MG63 (cell line): ENCODE measurements at regions not wholly inside any gene's neighbourhood (a gene's known extent, or its start where the extent isn't known, plus 50 kb on each side); places are given as distances from the start of the nearest gene placed in this dataset.

Experiments used
- DNase-seq: peaks from one replicate; pipeline ENCODE4 v3.0.0-alpha.2; 2020
- H3K27me3 ChIP-seq: fragments of 250-450 bp; sonication (Bioruptor Pico); 2 replicates; pipeline ENCODE4 v1.5.1; 2020; ENCODE audit warnings: mild to moderate bottlenecking, moderate library complexity
- H3K36me3 ChIP-seq: fragments of 250-450 bp; sonication (Bioruptor Pico); 2 replicates; pipeline ENCODE4 v1.5.1; 2020; ENCODE audit warnings: mild to moderate bottlenecking, moderate library complexity
- H3K4me3 ChIP-seq: fragments of 250-450 bp; sonication (Bioruptor Pico); 2 replicates; pipeline ENCODE4 v1.5.1; 2020; ENCODE audit warnings: mild to moderate bottlenecking, moderate library complexity
- H3K9me3 ChIP-seq: fragments of 250-450 bp; sonication (Bioruptor Pico); 2 replicates; pipeline ENCODE4 v1.5.1; 2020; ENCODE audit warnings: mild to moderate bottlenecking, moderate library complexity

- H3K27me3 ChIP-seq = no peaks in the 10 kb centered on the region
- no peak overlapping the region for H3K4me3 ChIP-seq
- DNase-seq = no peak
- no peaks in the 10 kb centered on the region for H3K9me3 ChIP-seq
- H3K36me3 ChIP-seq = no peaks in the 10 kb centered on the region
Observed at GRCh38 chr2:118219611-118220010, 131.3 kb downstream of the INSIG2 start.

- H3K4me3 ChIP-seq = no peak overlapping the region
Observed at GRCh38 chr2:118216224-118216623, 128.0 kb downstream of the INSIG2 start.

GRCh38 chr2:118209727-118210126 is 121.5 kb downstream of the INSIG2 start:
- Histone ChIP-seq H3K4me3 (no peak overlapping the region), H3K9me3 (no peaks in the 10 kb centered on the region; the same call in none of the 2 replicates), H3K36me3 (no peaks in the 10 kb centered on the region), H3K27me3 (no peaks in the 10 kb centered on the region)
- DNase-seq = no peak

More at GRCh38 chr2:118216224-118216623, 128.0 kb downstream of the INSIG2 start:
- no peak for DNase-seq
- no peaks in the 10 kb centered on the region for H3K27me3 ChIP-seq
- H3K36me3 ChIP-seq = no peaks in the 10 kb centered on the region
- no peaks in the 10 kb centered on the region; the same call in none of the 2 replicates for H3K9me3 ChIP-seq

DNA sequence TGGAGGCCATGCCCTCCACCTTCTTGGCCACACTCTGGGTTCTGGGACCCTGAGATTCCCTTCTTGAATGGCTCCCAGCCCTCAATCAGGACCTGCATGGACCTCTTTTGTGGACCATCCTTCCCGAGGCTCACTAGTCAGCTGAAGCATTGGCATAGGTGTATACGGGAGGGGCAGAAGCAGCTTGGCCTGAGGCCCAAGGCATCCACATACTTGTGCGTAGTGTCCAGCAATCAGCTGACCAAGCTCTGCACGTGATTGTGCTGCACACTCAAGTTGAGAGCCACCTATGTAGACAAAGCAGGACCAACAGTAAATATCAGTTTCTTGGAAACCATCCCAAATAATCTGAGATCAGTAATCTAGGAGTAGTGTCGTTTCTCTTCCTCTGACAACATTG is 119.6 kb downstream of the INSIG2 start:
- H3K4me3 ChIP-seq = no peak overlapping the region
- no peaks in the 10 kb centered on the region for H3K9me3 ChIP-seq
- no peaks in the 10 kb centered on the region for H3K36me3 ChIP-seq
- no peak for DNase-seq
- no peaks in the 10 kb centered on the region for H3K27me3 ChIP-seq

- Histone ChIP-seq H3K36me3 (no peaks in the 10 kb centered on the region), H3K27me3 (no peaks in the 10 kb centered on the region), H3K9me3 (no peaks in the 10 kb centered on the region), H3K4me3 (no peak overlapping the region)
- peak; percentile 45 for DNase-seq
Observed at GRCh38 chr2:118202707-118203303, 114.5 kb downstream of the INSIG2 start.

GRCh38 chr2:118198268-118198667 is 110.0 kb downstream of the INSIG2 start:
- no peak for DNase-seq
- H3K4me3 ChIP-seq = no peak overlapping the region
- H3K9me3 ChIP-seq = no peaks in the 10 kb centered on the region
- no peaks in the 10 kb centered on the region for H3K27me3 ChIP-seq
- H3K36me3 ChIP-seq = no peaks in the 10 kb centered on the region

DNA sequence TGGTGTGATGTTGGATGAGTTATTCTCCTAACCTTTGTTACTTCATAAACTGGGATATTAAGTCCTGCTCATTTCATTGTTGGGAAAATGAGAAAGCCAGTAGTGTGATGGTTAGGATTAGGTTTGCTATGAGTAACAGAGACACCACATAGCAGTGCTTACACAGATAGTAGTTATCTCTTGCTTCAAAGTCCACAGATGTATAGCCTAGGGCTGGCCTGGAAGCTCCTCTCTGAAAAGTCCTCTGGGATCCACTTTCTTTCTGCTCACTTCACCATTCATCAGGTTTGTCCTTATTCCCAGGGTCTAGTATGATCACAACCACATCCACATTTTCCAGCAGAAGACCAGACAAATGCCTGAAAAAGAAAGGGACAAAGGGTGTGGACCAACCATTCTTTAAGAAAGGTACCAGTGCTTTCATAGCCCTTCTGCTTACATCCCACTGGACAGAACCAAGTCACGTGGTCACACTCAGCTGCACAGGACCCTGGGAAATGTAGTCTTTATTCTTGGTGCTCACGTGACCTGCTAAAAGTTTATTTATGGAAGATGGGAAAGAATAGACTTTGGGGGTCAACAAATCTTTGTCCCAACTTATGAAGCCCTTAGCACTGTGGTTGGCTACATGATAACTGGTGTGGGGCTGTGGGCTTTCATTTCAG is 108.9 kb downstream of the INSIG2 start:
- no peaks in the 10 kb centered on the region for H3K36me3 ChIP-seq
- H3K4me3 ChIP-seq = no peak overlapping the region
- no peak for DNase-seq
- H3K9me3 ChIP-seq = no peaks in the 10 kb centered on the region
- no peaks in the 10 kb centered on the region for H3K27me3 ChIP-seq

GRCh38 chr2:118190474-118190873 is 102.2 kb downstream of the INSIG2 start:
- DNase-seq = no peak
- Histone ChIP-seq H3K4me3 (no peak overlapping the region), H3K36me3 (no peaks in the 10 kb centered on the region), H3K27me3 (no peaks in the 10 kb centered on the region), H3K9me3 (no peaks in the 10 kb centered on the region)

DNA sequence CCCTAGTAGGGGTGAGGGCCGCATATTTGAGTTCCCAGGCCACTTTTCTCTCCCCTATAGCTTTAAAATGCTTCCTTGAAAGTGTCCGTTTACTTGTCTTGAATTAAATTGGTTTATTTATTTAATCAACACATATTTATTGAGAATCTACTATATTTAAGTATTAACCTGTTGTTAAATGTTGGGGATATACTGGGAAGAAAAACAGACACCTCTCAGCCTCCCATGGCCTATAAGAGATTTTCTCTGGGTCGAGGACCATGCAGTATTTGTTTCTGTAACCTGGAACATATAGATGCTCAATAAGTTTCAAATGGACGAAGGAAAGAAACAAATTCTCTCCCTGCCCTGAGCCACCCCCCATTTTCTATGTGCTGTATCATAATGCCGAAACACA is 98.6 kb downstream of the INSIG2 start:
- no peak for DNase-seq
- Histone ChIP-seq H3K36me3 (no peaks in the 10 kb centered on the region), H3K9me3 (no peaks in the 10 kb centered on the region), H3K4me3 (peak overlapping the region; percentile 57), H3K27me3 (no peaks in the 10 kb centered on the region)

GRCh38 chr2:118186110-118186857 is 98.0 kb downstream of the INSIG2 start:
- Histone ChIP-seq H3K27me3 (no peaks in the 10 kb centered on the region), H3K9me3 (no peaks in the 10 kb centered on the region), H3K4me3 (peak overlapping the region; percentile 57), H3K36me3 (no peaks in the 10 kb centered on the region)
- peak; percentile 91 for DNase-seq

GRCh38 chr2:118185210-118186109 is 97.2 kb downstream of the INSIG2 start:
- no peaks in the 10 kb centered on the region for H3K9me3 ChIP-seq
- no peaks in the 10 kb centered on the region for H3K36me3 ChIP-seq
- peak overlapping the region; percentile 57 for H3K4me3 ChIP-seq
- no peaks in the 10 kb centered on the region for H3K27me3 ChIP-seq
- DNase-seq = peak; percentile 65

DNA sequence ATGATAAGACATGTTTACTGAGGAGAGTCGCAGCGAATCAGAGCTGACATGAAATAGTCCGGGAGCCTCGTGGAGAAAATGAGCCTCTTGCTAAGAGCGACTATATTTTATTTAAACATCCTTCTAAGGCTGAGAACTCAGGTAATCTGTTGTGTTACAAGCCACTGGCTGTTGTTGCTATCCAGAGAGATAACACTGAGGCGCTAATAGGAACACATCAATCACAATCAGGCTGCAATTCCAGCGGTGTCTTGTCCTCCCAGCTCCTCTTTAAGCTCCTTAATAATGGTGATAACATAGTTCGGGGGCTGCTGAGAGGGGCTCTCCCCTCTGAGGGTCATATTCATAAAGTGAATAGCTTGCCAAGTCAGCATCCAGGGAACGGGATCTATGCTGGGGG is 95.1 kb downstream of the INSIG2 start:
- DNase-seq = no peak
- Histone ChIP-seq H3K27me3 (no peaks in the 10 kb centered on the region), H3K9me3 (no peaks in the 10 kb centered on the region), H3K4me3 (no peak overlapping the region), H3K36me3 (no peaks in the 10 kb centered on the region)

DNA sequence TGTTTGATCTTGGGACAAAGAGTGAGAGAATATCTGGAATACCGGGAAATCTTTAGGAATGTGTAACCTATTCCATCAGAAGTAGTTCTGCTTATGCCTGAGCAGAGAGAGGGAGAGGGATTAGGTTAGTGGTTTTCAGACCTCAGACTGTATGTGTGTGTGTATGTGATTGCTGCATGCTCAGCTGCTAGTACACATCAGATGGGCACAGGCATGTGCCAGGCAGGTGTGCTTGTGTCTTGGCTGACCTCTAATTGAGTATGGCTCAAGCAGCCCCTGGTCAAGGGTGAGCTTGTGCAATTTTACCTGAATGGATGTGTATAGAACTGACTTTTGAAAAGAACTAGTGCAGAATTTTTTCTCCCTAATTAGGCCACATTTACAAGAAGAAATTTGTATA is 91.2 kb downstream of the INSIG2 start:
- H3K36me3 ChIP-seq = no peaks in the 10 kb centered on the region
- H3K27me3 ChIP-seq = no peaks in the 10 kb centered on the region
- DNase-seq = no peak
- H3K9me3 ChIP-seq = no peaks in the 10 kb centered on the region
- H3K4me3 ChIP-seq = no peak overlapping the region

- Histone ChIP-seq H3K36me3 (no peaks in the 10 kb centered on the region), H3K27me3 (no peaks in the 10 kb centered on the region), H3K9me3 (no peaks in the 10 kb centered on the region), H3K4me3 (no peak overlapping the region)
- DNase-seq = peak; percentile 46
Observed at GRCh38 chr2:118177884-118178283, 89.6 kb downstream of the INSIG2 start.

- Histone ChIP-seq H3K9me3 (no peaks in the 10 kb centered on the region), H3K36me3 (no peaks in the 10 kb centered on the region), H3K27me3 (no peaks in the 10 kb centered on the region)
Observed at GRCh38 chr2:118177318-118177717, 89.0 kb downstream of the INSIG2 start.

DNA sequence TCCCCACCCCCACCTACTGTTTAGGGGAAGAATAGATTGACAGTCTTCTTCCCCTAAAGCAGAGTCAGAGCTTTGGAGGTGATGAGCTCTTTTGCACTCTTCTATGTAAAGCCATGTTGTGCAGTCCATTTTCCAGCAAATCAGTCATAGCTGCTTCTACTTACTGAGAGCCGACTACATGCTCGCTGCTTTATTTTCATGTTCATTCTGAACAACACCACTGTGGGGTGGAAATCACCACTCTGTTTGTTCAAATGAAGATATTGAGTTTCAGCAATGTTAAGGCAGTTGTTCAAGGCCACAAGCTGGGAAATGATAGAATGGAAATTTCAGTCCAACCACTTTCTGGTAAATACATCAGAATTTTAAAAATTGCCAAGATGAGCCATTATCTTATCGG is 88.3 kb downstream of the INSIG2 start:
- Histone ChIP-seq H3K36me3 (no peaks in the 10 kb centered on the region), H3K9me3 (no peaks in the 10 kb centered on the region), H3K4me3 (no peak overlapping the region), H3K27me3 (no peaks in the 10 kb centered on the region)
- DNase-seq = no peak

More at GRCh38 chr2:118177318-118177717, 89.0 kb downstream of the INSIG2 start:
- no peak for DNase-seq
- no peak overlapping the region for H3K4me3 ChIP-seq

- H3K4me3 ChIP-seq = no peak overlapping the region
Observed at GRCh38 chr2:118171546-118171945, 83.3 kb downstream of the INSIG2 start.

More at GRCh38 chr2:118171546-118171945, 83.3 kb downstream of the INSIG2 start:
- Histone ChIP-seq H3K27me3 (no peaks in the 10 kb centered on the region), H3K36me3 (no peaks in the 10 kb centered on the region), H3K9me3 (no peaks in the 10 kb centered on the region)
- no peak for DNase-seq
